Common myeloid progenitor, CD34-positive (primary cell): ENCODE measurements at regions not wholly inside any gene's neighbourhood (a gene's known extent, or its start where the extent isn't known, plus 50 kb on each side); places are given as distances from the start of the nearest gene placed in this dataset.
"Not testable (repeated sequence)": the region's sequence is repeated elsewhere in the genome, so short reads cannot be mapped to it uniquely, and the experiment has no call there.

Source experiments
- CTCF ChIA-PET: fragments of 350-600 bp; sonication (Branson Sonifier 250); formaldehyde crosslinking; loops from one replicate; lab custom pipeline; 2021; ENCODE audit warnings: antibody characterized with exemption; lab: Charles Lee
- POLR2A ChIA-PET: fragments of 350-600 bp; sonication (Branson Sonifier 250); formaldehyde crosslinking; loops from one replicate; lab custom pipeline; 2021; ENCODE audit warnings: antibody characterized with exemption; lab: Charles Lee
- DNase-seq, 3 donors: peaks; one replicate each; pipeline versions ENCODE4 v3.0.0 to v3.0.0-alpha.2; 2013
- H3K27ac ChIP-seq, 2 experiments: 1 replicate in 1 of 2; 2 replicates in 1 of 2; pipeline ENCODE4 v1.7.0; 2013; ENCODE audit warnings: inconsistent platforms in 2 of 2, low read length in 2 of 2, mild to moderate bottlenecking in 2 of 2, low read depth in 1 of 2, moderate library complexity in 1 of 2; ENCODE audit not compliant: severe bottlenecking in 2 of 2, insufficient read depth in 1 of 2, poor library complexity in 1 of 2
- H3K27me3 ChIP-seq, 5 experiments: replicated peaks in 2 of 5; 1 replicate in 3 of 5; 2 replicates in 2 of 5; pipeline versions ENCODE4 v1.6.1 to v1.7.0; 2013; ENCODE audit warnings: low read length in 4 of 5, mild to moderate bottlenecking in 2 of 5, moderate library complexity in 2 of 5, inconsistent platforms in 1 of 5; ENCODE audit not compliant: insufficient read depth in 5 of 5, control insufficient read depth in 4 of 5
- H3K36me3 ChIP-seq, 4 experiments: 1 replicate in 2 of 4; 2 replicates in 2 of 4; pipeline versions ENCODE4 v1.6.1 to v1.7.0; 2013; ENCODE audit warnings: low read length in 3 of 4, control low read depth in 1 of 4, mild to moderate bottlenecking in 1 of 4; ENCODE audit not compliant: control insufficient read depth in 4 of 4, insufficient read depth in 4 of 4
- H3K4me1 ChIP-seq, 4 experiments: 1 replicate in 3 of 4; 2 replicates in 1 of 4; pipeline versions ENCODE4 v1.6.1 to v1.7.1; 2013; ENCODE audit warnings: low read length in 3 of 4, mild to moderate bottlenecking in 3 of 4, control low read depth in 1 of 4, inconsistent platforms in 1 of 4, moderate library complexity in 1 of 4; ENCODE audit not compliant: control insufficient read depth in 4 of 4, insufficient read depth in 4 of 4; ENCODE audit errors: control extremely low read depth in 1 of 4
- H3K4me3 ChIP-seq, 7 experiments: 1 replicate in 4 of 7; 2 replicates in 3 of 7; pipeline versions ENCODE4 v1.5.1 to v1.7.0; 2013; ENCODE audit warnings: mild to moderate bottlenecking in 7 of 7, low read length in 6 of 7, moderate library complexity in 6 of 7, inconsistent platforms in 2 of 7, low read depth in 2 of 7, control low read depth in 1 of 7; ENCODE audit not compliant: insufficient read depth in 4 of 7, control insufficient read depth in 1 of 7; ENCODE audit errors: extremely low read depth in 1 of 7
- H3K9me3 ChIP-seq, 5 experiments: 1 replicate in 4 of 5; 2 replicates in 1 of 5; pipeline versions ENCODE4 v1.6.1 to v1.7.1; 2013; ENCODE audit warnings: low read length in 4 of 5, mild to moderate bottlenecking in 2 of 5, inconsistent platforms in 1 of 5, low read depth in 1 of 5, moderate library complexity in 1 of 5; ENCODE audit not compliant: control insufficient read depth in 4 of 5, insufficient read depth in 2 of 5; ENCODE audit errors: control extremely low read depth in 1 of 5
- WGBS: methylation state at CpG from one replicate; pipeline ENCODE4 v1.1.5; 2013; ENCODE audit not compliant: insufficient coverage; 5-methylcytosine and 5-hydroxymethylcytosine counted together

- Histone ChIP-seq H3K27me3 (peaks cover 0 to 2% (median 0%) of the 10 kb centered on the region in 5 experiments), H3K36me3 (no peaks in the 10 kb centered on the region), H3K4me1 (no peaks in the 10 kb centered on the region), H3K27ac (no peak overlapping the region), H3K4me3 (no peak overlapping the region), H3K9me3 (no peaks in the 10 kb centered on the region)
- ChIA-PET POLR2A (no interaction called here), CTCF (no interaction called here)
- no peak for DNase-seq
- WGBS: 100% methylated on average over 1 of the region's 1 CpG
Observed at GRCh38 chr17:70717042-70717441, 547.7 kb downstream of the KCNJ2 start.

- POLR2A ChIA-PET: no interaction called here
- DNase-seq: no peak
- H3K36me3 ChIP-seq: no peaks in the 10 kb centered on the region
- H3K4me1 ChIP-seq: no peaks in the 10 kb centered on the region
- CTCF ChIA-PET: no interaction called here
- peaks cover 0 to 5% (median 2%) of the 10 kb centered on the region in 5 experiments for H3K27me3 ChIP-seq
- H3K9me3 ChIP-seq: no peaks in the 10 kb centered on the region
- 89% methylated on average over 3 of the region's 4 CpGs for WGBS
- H3K27ac ChIP-seq: no peak overlapping the region
- H3K4me3 ChIP-seq: no peak overlapping the region
Observed at GRCh38 chr17:70736375-70736957, 567.1 kb downstream of the KCNJ2 start.

GRCh38 chr17:70739065-70739464, 569.7 kb downstream of the KCNJ2 start:
- H3K4me3 ChIP-seq: no peak overlapping the region
- H3K9me3 ChIP-seq: peaks cover 0 to 2% (median 0%) of the 10 kb centered on the region in 5 experiments
- peaks cover 0 to 3% (median 2%) of the 10 kb centered on the region in 5 experiments for H3K27me3 ChIP-seq
- CTCF ChIA-PET: no interaction called here
- no CpG with 5 or more reads among the region's 2 CpGs for WGBS
- H3K27ac ChIP-seq: no peak overlapping the region
- H3K36me3 ChIP-seq: no peaks in the 10 kb centered on the region
- no peaks in the 10 kb centered on the region for H3K4me1 ChIP-seq
- no peak for DNase-seq
- POLR2A ChIA-PET: no interaction called here

GRCh38 chr17:70746574-70746973, 577.2 kb downstream of the KCNJ2 start:
- H3K4me1 ChIP-seq, H3K4me3 ChIP-seq, CTCF ChIA-PET, H3K27ac ChIP-seq, POLR2A ChIA-PET, DNase-seq, H3K9me3 ChIP-seq, H3K36me3 ChIP-seq, H3K27me3 ChIP-seq: not testable (repeated sequence)
- WGBS: 100% methylated on average over 1 of the region's 1 CpG

- H3K36me3 ChIP-seq: no peaks in the 10 kb centered on the region
- no peak overlapping the region for H3K27ac ChIP-seq
- CTCF ChIA-PET: no interaction called here
- WGBS: no CpG with 5 or more reads among the region's 1 CpG
- no peak overlapping the region for H3K4me3 ChIP-seq
- DNase-seq: no peak
- no peaks in the 10 kb centered on the region for H3K4me1 ChIP-seq
- POLR2A ChIA-PET: no interaction called here
- no peaks in the 10 kb centered on the region for H3K27me3 ChIP-seq
- H3K9me3 ChIP-seq: no peaks in the 10 kb centered on the region
Observed at GRCh38 chr17:70750983-70751382, 581.7 kb downstream of the KCNJ2 start.

GRCh38 chr17:70752461-70752860, 583.1 kb downstream of the KCNJ2 start:
- H3K4me1 ChIP-seq, DNase-seq, H3K36me3 ChIP-seq, H3K4me3 ChIP-seq, H3K27me3 ChIP-seq, H3K27ac ChIP-seq, POLR2A ChIA-PET, CTCF ChIA-PET, H3K9me3 ChIP-seq: not testable (repeated sequence)
- 100% methylated on average over 3 of the region's 5 CpGs for WGBS

- DNase-seq: no peak
- Histone ChIP-seq H3K36me3 (no peaks in the 10 kb centered on the region), H3K27me3 (no peaks in the 10 kb centered on the region), H3K4me1 (no peaks in the 10 kb centered on the region), H3K27ac (no peak overlapping the region), H3K4me3 (no peak overlapping the region), H3K9me3 (peaks cover 0 to 2% (median 0%) of the 10 kb centered on the region in 5 experiments)
- ChIA-PET CTCF (no interaction called here), POLR2A (no interaction called here)
- 100% methylated on average over 1 of the region's 1 CpG for WGBS
Observed at GRCh38 chr17:70752966-70753467, 583.7 kb downstream of the KCNJ2 start.
